ENCODE measurements at regions not wholly inside any gene's neighbourhood (a gene's known extent, or its start where the extent isn't known, plus 50 kb on each side); places are given as distances from the start of the nearest gene placed in this dataset.

DNA sequence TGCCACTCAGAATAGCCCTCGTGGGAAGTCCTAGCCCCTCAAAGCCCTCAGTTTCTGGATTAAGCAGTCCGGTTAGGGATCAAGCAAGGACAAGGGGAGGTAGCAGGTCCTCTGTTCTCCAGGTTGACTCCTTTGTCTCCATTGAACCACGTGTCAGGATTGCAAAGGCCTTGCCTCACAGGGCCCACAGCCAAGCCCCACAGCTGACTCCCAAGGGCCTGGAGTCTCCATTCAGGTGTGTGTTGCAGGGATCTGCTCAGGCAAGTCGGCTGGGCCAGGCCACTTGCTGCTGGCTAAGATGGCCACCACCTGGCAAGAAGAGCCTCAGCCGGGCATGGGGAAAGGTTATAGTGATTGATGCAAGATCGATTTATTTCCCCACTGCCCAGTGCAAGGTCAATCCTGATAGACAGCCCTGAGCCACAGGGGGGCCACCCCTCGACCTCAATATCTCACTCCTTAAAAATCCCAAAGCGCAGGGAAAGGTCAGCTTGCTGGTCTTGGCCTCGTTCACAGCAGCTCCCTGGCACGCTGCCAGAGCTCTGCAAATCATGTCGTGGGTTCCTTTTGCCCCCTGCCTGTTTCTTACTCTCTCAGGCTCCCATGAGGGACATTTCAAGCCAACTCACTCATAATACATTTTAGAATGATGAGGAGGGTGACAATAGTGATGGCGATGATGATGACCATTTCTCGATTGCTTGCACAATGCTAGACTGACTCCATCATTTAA, 75.9 kb downstream of the EDN3 start:
- Histone ChIP-seq H3K4me3 (no peak overlapping the region), H3K27me3 (no peaks in the 10 kb centered on the region), H3K27ac (no peak overlapping the region), H3K4me1 (no peaks in the 10 kb centered on the region), H3K9me3 (no peaks in the 10 kb centered on the region), H3K36me3 (no peaks in the 10 kb centered on the region)
- TF ChIP-seq, protein P1, sequence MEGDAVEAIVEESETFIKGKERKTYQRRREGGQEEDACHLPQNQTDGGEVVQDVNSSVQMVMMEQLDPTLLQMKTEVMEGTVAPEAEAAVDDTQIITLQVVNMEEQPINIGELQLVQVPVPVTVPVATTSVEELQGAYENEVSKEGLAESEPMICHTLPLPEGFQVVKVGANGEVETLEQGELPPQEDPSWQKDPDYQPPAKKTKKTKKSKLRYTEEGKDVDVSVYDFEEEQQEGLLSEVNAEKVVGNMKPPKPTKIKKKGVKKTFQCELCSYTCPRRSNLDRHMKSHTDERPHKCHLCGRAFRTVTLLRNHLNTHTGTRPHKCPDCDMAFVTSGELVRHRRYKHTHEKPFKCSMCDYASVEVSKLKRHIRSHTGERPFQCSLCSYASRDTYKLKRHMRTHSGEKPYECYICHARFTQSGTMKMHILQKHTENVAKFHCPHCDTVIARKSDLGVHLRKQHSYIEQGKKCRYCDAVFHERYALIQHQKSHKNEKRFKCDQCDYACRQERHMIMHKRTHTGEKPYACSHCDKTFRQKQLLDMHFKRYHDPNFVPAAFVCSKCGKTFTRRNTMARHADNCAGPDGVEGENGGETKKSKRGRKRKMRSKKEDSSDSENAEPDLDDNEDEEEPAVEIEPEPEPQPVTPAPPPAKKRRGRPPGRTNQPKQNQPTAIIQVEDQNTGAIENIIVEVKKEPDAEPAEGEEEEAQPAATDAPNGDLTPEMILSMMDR (IDR thresholded peaks at IDR 0.05), result no peak
- intact Hi-C loops (cut with DNase I), result no loop called here
- no peak for DNase-seq (ENCODE audit: low spot score in 2 of 2)

GRCh38 chr20:59376998-59377397, 76.6 kb downstream of the EDN3 start:
- Histone ChIP-seq H3K4me1 (no peaks in the 10 kb centered on the region), H3K4me3 (no peak overlapping the region), H3K9me3 (no peaks in the 10 kb centered on the region), H3K27ac (no peak overlapping the region), H3K36me3 (no peaks in the 10 kb centered on the region), H3K27me3 (no peaks in the 10 kb centered on the region)
- intact Hi-C loops (cut with DNase I), result no loop called here
- DNase-seq (ENCODE audit: low spot score in 2 of 2), result no peak
- TF ChIP-seq, protein P1 (IDR thresholded peaks at IDR 0.05), result no peak

DNA sequence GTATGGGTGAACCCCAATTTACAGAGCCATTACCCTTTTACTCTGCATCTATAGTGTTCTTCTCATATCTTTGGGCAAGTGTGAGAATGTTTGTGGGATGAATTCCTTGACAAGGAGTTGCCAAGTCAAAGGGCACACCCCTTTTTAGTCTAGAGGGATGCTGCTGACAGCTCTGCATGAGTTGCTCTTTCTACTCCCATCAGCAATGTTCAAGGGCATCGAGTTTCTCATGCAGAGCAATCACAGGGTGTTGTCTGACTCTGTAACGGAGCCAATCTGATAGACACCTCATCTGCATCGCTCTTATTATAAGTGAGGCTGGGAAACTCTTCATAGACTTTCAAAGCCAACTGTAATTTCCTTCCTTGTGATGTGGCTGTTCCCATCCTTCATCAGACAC, 77.4 kb downstream of the EDN3 start:
- DNase-seq (ENCODE audit: low spot score in 2 of 2), result no peak
- Histone ChIP-seq H3K27me3 (no peaks in the 10 kb centered on the region), H3K9me3 (no peaks in the 10 kb centered on the region), H3K27ac (no peak overlapping the region), H3K4me3 (no peak overlapping the region), H3K4me1 (no peaks in the 10 kb centered on the region), H3K36me3 (no peaks in the 10 kb centered on the region)
- TF ChIP-seq, protein P1 (IDR thresholded peaks at IDR 0.05), result no peak
- intact Hi-C loops (cut with DNase I), result no loop called here

DNA sequence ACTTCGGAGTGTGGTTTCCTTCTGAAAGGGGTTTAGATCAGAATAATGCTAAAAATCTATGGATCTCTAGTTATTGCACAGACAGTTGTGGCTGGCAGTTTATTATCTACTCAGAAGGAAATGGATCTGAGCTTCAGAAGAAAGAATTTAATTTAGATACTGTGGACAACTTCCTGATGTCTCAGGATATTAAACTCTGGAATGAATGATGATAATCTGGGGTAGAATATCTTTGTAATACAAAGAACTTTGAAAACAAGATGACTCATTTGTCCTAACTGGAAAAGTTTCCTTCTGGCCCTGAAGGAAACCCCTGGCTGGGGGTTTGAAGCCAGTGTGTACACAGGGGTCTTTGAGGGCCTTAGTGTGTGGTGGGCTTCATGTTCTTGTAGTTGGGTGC, 78.0 kb downstream of the EDN3 start:
- Histone ChIP-seq H3K36me3 (no peaks in the 10 kb centered on the region), H3K27ac (no peak overlapping the region), H3K4me3 (no peak overlapping the region), H3K9me3 (no peaks in the 10 kb centered on the region), H3K4me1 (no peaks in the 10 kb centered on the region), H3K27me3 (no peaks in the 10 kb centered on the region)
- TF ChIP-seq, protein P1 (IDR thresholded peaks at IDR 0.05), result no peak
- intact Hi-C loops (cut with DNase I), result no loop called here
- DNase-seq (ENCODE audit: low spot score in 2 of 2), result no peak

GRCh38 chr20:59378966-59379365, 78.6 kb downstream of the EDN3 start:
- H3K4me1 ChIP-seq, result no peaks in the 10 kb centered on the region
- intact Hi-C loops (cut with DNase I), result no loop called here
- DNase-seq (ENCODE audit: low spot score in 2 of 2), result no peak
- no peak overlapping the region for H3K4me3 ChIP-seq
- no peaks in the 10 kb centered on the region for H3K36me3 ChIP-seq
- no peaks in the 10 kb centered on the region for H3K9me3 ChIP-seq
- H3K27me3 ChIP-seq, result no peaks in the 10 kb centered on the region
- no peak overlapping the region for H3K27ac ChIP-seq
- TF ChIP-seq, protein P1 (IDR thresholded peaks at IDR 0.05), result no peak

GRCh38 chr20:59381689-59382088, 81.3 kb downstream of the EDN3 start:
- no peak overlapping the region for H3K27ac ChIP-seq
- intact Hi-C loops (cut with DNase I), result no loop called here
- H3K36me3 ChIP-seq, result no peaks in the 10 kb centered on the region
- H3K4me3 ChIP-seq, result no peak overlapping the region
- TF ChIP-seq, protein P1 (IDR thresholded peaks at IDR 0.05), result no peak
- H3K9me3 ChIP-seq, result no peaks in the 10 kb centered on the region
- H3K27me3 ChIP-seq, result no peaks in the 10 kb centered on the region
- DNase-seq (ENCODE audit: low spot score in 2 of 2), result no peak
- no peaks in the 10 kb centered on the region for H3K4me1 ChIP-seq

Data from ascending aorta (tissue), 2 donors.